HEK293 (cell line): ENCODE measurements at regions not wholly inside any gene's neighbourhood (a gene's known extent, or its start where the extent isn't known, plus 50 kb on each side); places are given as distances from the start of the nearest gene placed in this dataset.

ENCODE experiments used
- GLI4 ChIP-seq: fragments of 450-650 bp; formaldehyde crosslinking; IDR thresholded peaks from 2 replicates; pipeline ENCODE4 v1.5.1; 2016; ENCODE audit warnings: missing biosample characterization, missing genetic modification characterization
- KLF16 ChIP-seq: fragments of 450-650 bp; formaldehyde crosslinking; IDR thresholded peaks from 2 replicates; pipeline ENCODE4 v1.5.1; 2017; ENCODE audit warnings: missing biosample characterization, missing genetic modification characterization
- SP2 ChIP-seq: fragments of 450-650 bp; formaldehyde crosslinking; IDR thresholded peaks from 2 replicates; pipeline ENCODE4 v1.5.1; 2016; ENCODE audit warnings: missing biosample characterization, missing genetic modification characterization
- ZNF114 ChIP-seq: fragments of 450-650 bp; formaldehyde crosslinking; IDR thresholded peaks from 2 replicates; pipeline ENCODE4 v1.5.0; 2017; ENCODE audit warnings: missing biosample characterization, missing genetic modification characterization
- ZNF274 ChIP-seq, 2 experiments: fragments of 200-500 bp in 1 of 2; fragments of 450-650 bp in 1 of 2; sonication (Bioruptor generic) in 1 of 2; formaldehyde crosslinking in 1 of 2; IDR thresholded peaks; 2 replicates each; pipeline versions ENCODE4 v1.5.1 to v1.6.1; 2014 to 2016; ENCODE audit warnings: borderline replicate concordance in 1 of 2, inconsistent platforms in 1 of 2, low read length in 1 of 2, missing biosample characterization in 1 of 2, missing genetic modification characterization in 1 of 2
- ZNF426 ChIP-seq: fragments of 450-650 bp; formaldehyde crosslinking; IDR thresholded peaks from 2 replicates; pipeline ENCODE4 v1.5.1; 2017; ENCODE audit warnings: missing biosample characterization, missing genetic modification characterization, mild to moderate bottlenecking, inconsistent platforms, moderate library complexity
- TF ChIP-seq, protein P1 (sequence below): fragments of 450-650 bp; formaldehyde crosslinking; IDR thresholded peaks from 2 replicates; pipeline ENCODE4 v1.5.1; 2016; ENCODE audit warnings: missing biosample characterization, missing genetic modification characterization

DNA sequence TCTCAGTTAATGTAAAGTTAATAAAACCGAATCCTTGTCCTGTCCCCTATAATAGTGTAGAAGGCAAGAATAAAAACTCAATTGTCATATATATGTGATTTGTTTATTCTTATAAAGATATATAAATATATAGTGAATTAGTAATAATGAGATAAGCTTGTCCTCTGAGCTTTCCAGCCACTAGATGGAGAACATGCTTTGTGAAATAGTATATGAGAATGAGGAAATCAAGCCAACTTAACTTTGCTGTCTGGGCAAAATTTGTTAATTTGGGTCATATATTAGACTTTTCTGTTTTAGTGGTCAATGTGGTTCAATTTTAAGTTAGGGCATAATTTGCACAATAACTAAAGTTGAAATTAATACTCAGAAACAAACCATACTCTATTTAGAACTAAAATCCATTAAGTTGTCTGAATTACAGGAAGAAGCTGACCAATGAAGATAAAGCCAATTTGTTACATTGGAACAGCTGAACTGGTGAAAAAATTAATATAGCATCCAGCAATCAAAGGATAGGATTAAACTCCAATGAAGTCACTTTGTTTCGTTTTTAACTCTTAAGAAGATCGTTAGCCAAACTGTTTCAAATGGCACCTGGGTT, 595.0 kb downstream of the ARL4A start:
- TF ChIP-seq ZNF114 = no peak
- no peak for TF ChIP-seq GLI4 (tag by site-specific recombination)
- TF ChIP-seq ZNF426 (tag by site-specific recombination) = no peak
- TF ChIP-seq ZNF274 (IDR thresholded peaks at IDR 0.05; ENCODE audit: low read length) = no peak
- no peak for TF ChIP-seq ZNF274 (tag by site-specific recombination; IDR thresholded peaks at IDR 0.05; ENCODE audit: borderline replicate concordance)
- TF ChIP-seq, protein P1, sequence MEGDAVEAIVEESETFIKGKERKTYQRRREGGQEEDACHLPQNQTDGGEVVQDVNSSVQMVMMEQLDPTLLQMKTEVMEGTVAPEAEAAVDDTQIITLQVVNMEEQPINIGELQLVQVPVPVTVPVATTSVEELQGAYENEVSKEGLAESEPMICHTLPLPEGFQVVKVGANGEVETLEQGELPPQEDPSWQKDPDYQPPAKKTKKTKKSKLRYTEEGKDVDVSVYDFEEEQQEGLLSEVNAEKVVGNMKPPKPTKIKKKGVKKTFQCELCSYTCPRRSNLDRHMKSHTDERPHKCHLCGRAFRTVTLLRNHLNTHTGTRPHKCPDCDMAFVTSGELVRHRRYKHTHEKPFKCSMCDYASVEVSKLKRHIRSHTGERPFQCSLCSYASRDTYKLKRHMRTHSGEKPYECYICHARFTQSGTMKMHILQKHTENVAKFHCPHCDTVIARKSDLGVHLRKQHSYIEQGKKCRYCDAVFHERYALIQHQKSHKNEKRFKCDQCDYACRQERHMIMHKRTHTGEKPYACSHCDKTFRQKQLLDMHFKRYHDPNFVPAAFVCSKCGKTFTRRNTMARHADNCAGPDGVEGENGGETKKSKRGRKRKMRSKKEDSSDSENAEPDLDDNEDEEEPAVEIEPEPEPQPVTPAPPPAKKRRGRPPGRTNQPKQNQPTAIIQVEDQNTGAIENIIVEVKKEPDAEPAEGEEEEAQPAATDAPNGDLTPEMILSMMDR = no peak
- TF ChIP-seq KLF16 = no peak
- no peak for TF ChIP-seq SP2 (tag by site-specific recombination)
